ENCODE measurements at regions not wholly inside any gene's neighbourhood (a gene's known extent, or its start where the extent isn't known, plus 50 kb on each side); places are given as distances from the start of the nearest gene placed in this dataset.

DNA sequence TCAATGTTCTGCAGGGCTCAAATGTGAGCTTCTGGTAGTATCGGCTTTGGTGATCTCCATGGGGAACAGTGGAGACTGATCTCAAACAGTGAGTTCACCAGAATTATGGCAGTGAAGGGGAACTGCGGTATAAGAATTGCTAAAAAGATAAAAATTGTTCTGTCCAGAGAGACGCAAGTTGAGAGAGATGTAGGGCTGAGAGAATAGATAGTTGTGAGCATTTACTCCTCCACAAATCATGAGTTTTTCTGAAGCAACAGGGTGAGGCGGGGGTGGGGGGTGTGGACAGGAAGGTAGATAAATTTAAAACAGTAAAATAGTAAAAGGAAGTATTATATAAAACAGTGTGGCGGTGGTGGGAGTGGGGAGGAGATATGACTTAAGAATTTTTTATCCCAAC, 98.6 kb upstream of the NEDD9 start:
- no peak for DNase-seq (ENCODE audit: low spot score)
- Histone ChIP-seq H3K4me1 (ENCODE audit: insufficient read depth, low read length) (peaks cover 42% of the 10 kb centered on the region), H3K4me2 (ENCODE audit: low read depth, low read length) (no peak overlapping the region), H3K79me2 (ENCODE audit: insufficient read depth, low read length) (no peaks in the 10 kb centered on the region), H3K4me3 (replicated peaks in 1 of 3; ENCODE audit: insufficient read depth in 1 of 3, low read depth in 2 of 3, low read length in 3 of 3) (no peak overlapping the region), H3K27me3 (ENCODE audit: control insufficient read depth in 1 of 2, insufficient read depth in 2 of 2, low read length in 2 of 2) (no peaks in the 10 kb centered on the region), H3K36me3 (replicated peaks in 1 of 2; ENCODE audit: control insufficient read depth in 1 of 2, insufficient read depth in 2 of 2, low read length in 2 of 2) (no peaks in the 10 kb centered on the region), H3K9ac (ENCODE audit: insufficient read depth, low read depth, low read length) (no peak overlapping the region; the same call in 1 of the 2 replicates), H4K20me1 (ENCODE audit: insufficient read depth, low read length) (no peaks in the 10 kb centered on the region), H3K27ac (ENCODE audit: extremely low read length, insufficient read depth, low read length) (no peak overlapping the region), H3K9me3 (ENCODE audit: low read length) (no peaks in the 10 kb centered on the region), H2AFZ (ENCODE audit: low read length) (no peak overlapping the region)
- 98% methylated on average over 5 of the region's 5 CpGs for WGBS (ENCODE audit: low lambda C conversion rate)
- no TSS peak for BruUV-seq (replicated peaks)
- ATAC-seq = no peak
- in situ Hi-C loops (cut with HindIII; ENCODE audit: extremely low pct_ligation_motif_present, low pct_unique_long_range_greater_than_20kb) = no loop called here
- no peak for FAIRE-seq
- ChIA-PET POLR2A (no interaction called here), CTCF (ENCODE audit: low intra/inter-chr PET ratio, low total read pairs) (no interaction called here)
- intact Hi-C loops (cut with micrococcal nuclease; ENCODE audit: unreplicated experiment) = no loop called here
- TF ChIP-seq ZSCAN30 (CRISPR knock-in tag; IDR thresholded peaks at IDR 0.05) (no peak), MIER2 (CRISPR knock-in tag; IDR thresholded peaks at IDR 0.05) (no peak), ISL2 (CRISPR knock-in tag; IDR thresholded peaks at IDR 0.05) (no peak), ZNF281 (CRISPR knock-in tag; IDR thresholded peaks at IDR 0.05; ENCODE audit: borderline replicate concordance) (no peak), SMARCE1 (IDR thresholded peaks at IDR 0.05; ENCODE audit: borderline replicate concordance) (no peak), ZNF781 (CRISPR knock-in tag; IDR thresholded peaks at IDR 0.05; ENCODE audit: borderline replicate concordance, not compliant biosample characterization) (no peak), PAX8 (CRISPR knock-in tag; IDR thresholded peaks at IDR 0.05; ENCODE audit: borderline replicate concordance) (no peak), PCBP1 (IDR thresholded peaks at IDR 0.05; ENCODE audit: borderline replicate concordance, low read depth, low read length) (no peak), TBP (CRISPR knock-in tag; IDR thresholded peaks at IDR 0.05) (no peak), ZNF138 (CRISPR knock-in tag; IDR thresholded peaks at IDR 0.05; ENCODE audit: low read depth) (no peak)
- TF ChIP-seq, protein P1, sequence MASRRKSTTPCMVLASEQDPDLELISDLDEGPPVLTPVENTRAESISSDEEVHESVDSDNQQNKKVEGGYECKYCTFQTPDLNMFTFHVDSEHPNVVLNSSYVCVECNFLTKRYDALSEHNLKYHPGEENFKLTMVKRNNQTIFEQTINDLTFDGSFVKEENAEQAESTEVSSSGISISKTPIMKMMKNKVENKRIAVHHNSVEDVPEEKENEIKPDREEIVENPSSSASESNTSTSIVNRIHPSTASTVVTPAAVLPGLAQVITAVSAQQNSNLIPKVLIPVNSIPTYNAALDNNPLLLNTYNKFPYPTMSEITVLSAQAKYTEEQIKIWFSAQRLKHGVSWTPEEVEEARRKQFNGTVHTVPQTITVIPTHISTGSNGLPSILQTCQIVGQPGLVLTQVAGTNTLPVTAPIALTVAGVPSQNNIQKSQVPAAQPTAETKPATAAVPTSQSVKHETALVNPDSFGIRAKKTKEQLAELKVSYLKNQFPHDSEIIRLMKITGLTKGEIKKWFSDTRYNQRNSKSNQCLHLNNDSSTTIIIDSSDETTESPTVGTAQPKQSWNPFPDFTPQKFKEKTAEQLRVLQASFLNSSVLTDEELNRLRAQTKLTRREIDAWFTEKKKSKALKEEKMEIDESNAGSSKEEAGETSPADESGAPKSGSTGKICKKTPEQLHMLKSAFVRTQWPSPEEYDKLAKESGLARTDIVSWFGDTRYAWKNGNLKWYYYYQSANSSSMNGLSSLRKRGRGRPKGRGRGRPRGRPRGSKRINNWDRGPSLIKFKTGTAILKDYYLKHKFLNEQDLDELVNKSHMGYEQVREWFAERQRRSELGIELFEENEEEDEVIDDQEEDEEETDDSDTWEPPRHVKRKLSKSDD (CRISPR knock-in tag; IDR thresholded peaks at IDR 0.05; ENCODE audit: low read depth) = no peak
- TF ChIP-seq, protein P2, sequence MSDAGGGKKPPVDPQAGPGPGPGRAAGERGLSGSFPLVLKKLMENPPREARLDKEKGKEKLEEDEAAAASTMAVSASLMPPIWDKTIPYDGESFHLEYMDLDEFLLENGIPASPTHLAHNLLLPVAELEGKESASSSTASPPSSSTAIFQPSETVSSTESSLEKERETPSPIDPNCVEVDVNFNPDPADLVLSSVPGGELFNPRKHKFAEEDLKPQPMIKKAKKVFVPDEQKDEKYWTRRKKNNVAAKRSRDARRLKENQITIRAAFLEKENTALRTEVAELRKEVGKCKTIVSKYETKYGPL (CRISPR knock-in tag; IDR thresholded peaks at IDR 0.05) = no peak
- TF ChIP-seq, protein P3, sequence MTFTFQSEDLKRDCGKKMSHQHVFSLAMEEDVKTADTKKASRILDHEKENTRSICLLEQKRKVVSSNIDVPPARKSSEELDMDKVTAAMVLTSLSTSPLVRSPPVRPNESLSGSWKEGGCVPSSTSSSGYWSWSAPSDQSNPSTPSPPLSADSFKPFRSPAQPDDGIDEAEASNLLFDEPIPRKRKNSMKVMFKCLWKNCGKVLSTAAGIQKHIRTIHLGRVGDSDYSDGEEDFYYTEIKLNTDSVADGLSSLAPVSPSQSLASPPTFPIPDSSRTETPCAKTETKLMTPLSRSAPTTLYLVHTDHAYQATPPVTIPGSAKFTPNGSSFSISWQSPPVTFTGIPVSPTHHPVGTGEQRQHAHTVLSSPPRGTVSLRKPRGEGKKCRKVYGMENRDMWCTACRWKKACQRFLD (CRISPR knock-in tag; IDR thresholded peaks at IDR 0.05; ENCODE audit: borderline replicate concordance) = no peak

All from HepG2 (cell line).